Astrocyte of the cerebellum (primary cell): ENCODE measurements at regions not wholly inside any gene's neighbourhood (a gene's known extent, or its start where the extent isn't known, plus 50 kb on each side); places are given as distances from the start of the nearest gene placed in this dataset.

ENCODE experiments used
- DNase-seq: peaks from one replicate; pipeline ENCODE4 v3.0.0-alpha.2; 2011; ENCODE audit warnings: low read depth
- H3K4me3 ChIP-seq: 2 replicates; pipeline ENCODE4 v1.5.1; 2011; ENCODE audit warnings: mild to moderate bottlenecking, low read depth, low read length, moderate library complexity
- CTCF ChIP-seq: IDR thresholded peaks from 2 replicates; pipeline ENCODE4 v1.5.1; 2012; ENCODE audit warnings: low read length, low read depth, moderate library complexity, mild to moderate bottlenecking; ENCODE audit errors: missing control alignments
- in situ Hi-C: cut with HindIII; loops from 2 replicates; pipeline ENCODE4 v1.10.0; 2017; ENCODE audit warnings: low sequenced_read_pairs

DNA sequence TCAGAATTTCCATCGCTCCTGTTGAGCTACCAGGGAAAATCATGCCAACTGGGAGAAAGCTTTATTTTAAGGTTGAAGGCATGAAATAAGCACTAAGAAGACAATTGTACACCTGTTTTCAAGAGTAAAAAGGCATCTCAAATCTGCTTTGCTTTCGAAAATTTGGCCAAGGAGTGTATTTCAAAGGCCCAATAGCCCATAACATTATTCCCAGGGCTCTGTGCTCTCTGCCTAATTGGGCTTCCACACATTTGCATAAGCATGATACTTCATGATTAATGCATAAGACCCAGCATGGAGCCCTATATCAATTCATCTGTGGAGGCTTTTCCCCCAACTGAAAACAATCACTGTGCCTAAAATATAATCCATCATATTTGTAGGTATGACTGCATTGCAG is 258.5 kb downstream of the NOVA1 start:
- in situ Hi-C loops = no loop called here
- no peak for TF ChIP-seq CTCF
- no peak for DNase-seq

DNA sequence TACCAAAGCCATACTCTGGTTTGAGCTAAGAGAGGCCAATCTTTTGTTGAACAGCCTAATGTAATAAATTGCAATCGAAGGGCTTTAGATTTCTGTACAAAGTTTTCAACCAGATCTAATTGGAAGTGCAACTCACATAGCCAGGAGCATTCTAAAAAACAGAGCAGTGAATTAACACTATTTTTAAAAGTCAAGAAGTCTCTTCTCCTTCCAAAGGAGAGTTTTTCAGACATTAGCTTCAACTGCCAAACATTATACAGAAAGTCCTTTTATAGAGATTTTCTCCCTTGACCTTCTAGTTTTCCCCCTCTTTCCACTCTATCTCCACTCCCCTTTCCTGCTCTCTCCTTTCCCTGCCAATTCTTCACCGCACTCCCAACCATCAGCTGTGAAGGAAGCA is 259.6 kb downstream of the NOVA1 start:
- no peak for DNase-seq
- TF ChIP-seq CTCF = no peak
- no peak overlapping the region for H3K4me3 ChIP-seq
- in situ Hi-C loops = no loop called here

More for the DNA sequence above, 258.5 kb downstream of the NOVA1 start:
- H3K4me3 ChIP-seq = no peak overlapping the region

GRCh38 chr14:26334288-26334687 is 263.5 kb downstream of the NOVA1 start:
- H3K4me3 ChIP-seq = no peak overlapping the region
- DNase-seq = no peak
- in situ Hi-C loops = no loop called here
- no peak for TF ChIP-seq CTCF

GRCh38 chr14:26332966-26333365 is 264.9 kb downstream of the NOVA1 start:
- in situ Hi-C loops = no loop called here
- TF ChIP-seq CTCF = no peak
- DNase-seq = no peak
- no peak overlapping the region for H3K4me3 ChIP-seq

- in situ Hi-C loops = no loop called here
- no peak for DNase-seq
- no peak for TF ChIP-seq CTCF
- no peak overlapping the region for H3K4me3 ChIP-seq
Measured at GRCh38 chr14:26330982-26331381, 266.9 kb downstream of the NOVA1 start.

DNA sequence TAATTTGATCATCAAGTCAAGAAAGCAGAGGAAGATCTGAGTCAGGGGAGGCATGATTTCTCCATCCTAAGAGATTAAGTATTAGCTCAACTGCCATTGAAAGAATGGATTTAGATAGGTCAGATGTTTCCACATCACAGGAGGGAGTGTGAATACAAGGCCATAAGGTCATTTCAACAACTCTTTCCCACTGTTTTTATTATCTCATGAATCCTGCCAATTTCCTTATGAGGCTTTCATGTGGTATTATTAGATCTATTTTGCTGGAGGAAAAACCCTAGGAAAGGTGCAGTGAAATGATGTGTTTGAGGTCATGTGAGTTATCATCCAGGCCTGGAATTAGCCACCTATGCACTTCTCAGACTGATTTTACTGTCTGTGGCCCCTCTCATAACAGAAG is 269.0 kb downstream of the NOVA1 start:
- TF ChIP-seq CTCF = no peak
- no peak for DNase-seq
- H3K4me3 ChIP-seq = no peak overlapping the region
- in situ Hi-C loops = no loop called here

- TF ChIP-seq CTCF = no peak
- in situ Hi-C loops = no loop called here
Measured at GRCh38 chr14:26323869-26324268, 274.0 kb downstream of the NOVA1 start.

More at GRCh38 chr14:26323869-26324268, 274.0 kb downstream of the NOVA1 start:
- DNase-seq = no peak
- no peak overlapping the region for H3K4me3 ChIP-seq
